Heart right ventricle (tissue), 16 donors: ENCODE measurements at regions not wholly inside any gene's neighbourhood (a gene's known extent, or its start where the extent isn't known, plus 50 kb on each side); places are given as distances from the start of the nearest gene placed in this dataset.
A peak's percentile ranks its signal among the peaks of the same experiment; 100 is the strongest.

Experiments used
- ATAC-seq, 8 donors: fragments of 200-7000 bp; cut with Tn5 transposase; one replicate each; pipeline ENCODE4 v1.9.1; 2020; ENCODE audit warnings: mild to moderate bottlenecking in 8 of 8, moderate library complexity in 8 of 8, moderate number of reproducible peaks in 1 of 8
- DNase-seq, 2 donors: peaks; one replicate each; pipeline ENCODE4 v3.0.0-alpha.2; 2020
- H3K27ac ChIP-seq, 10 donors: fragments of 200-600 bp; sonication (generic) in 2 of 10; one replicate each; pipeline versions ENCODE4 v1.5.0 to v1.8.0; 2020 to 2022; ENCODE audit warnings: mild to moderate bottlenecking in 3 of 10
- H3K27me3 ChIP-seq, 7 donors: fragments of 200-600 bp; one replicate each; pipeline ENCODE4 v1.8.0; 2021 to 2022; ENCODE audit warnings: mild to moderate bottlenecking in 2 of 7
- H3K36me3 ChIP-seq, 9 donors: fragments of 200-600 bp; sonication (generic) in 1 of 9; one replicate each; pipeline versions ENCODE4 v1.5.0 to v1.8.0; 2020 to 2022; ENCODE audit warnings: mild to moderate bottlenecking in 2 of 9
- H3K4me1 ChIP-seq, 9 donors: fragments of 200-600 bp; sonication (generic) in 1 of 9; one replicate each; pipeline versions ENCODE4 v1.5.0 to v1.8.0; 2020 to 2022; ENCODE audit warnings: mild to moderate bottlenecking in 4 of 9
- H3K4me3 ChIP-seq, 10 donors: fragments of 200-600 bp; sonication (generic) in 2 of 10; one replicate each; pipeline versions ENCODE4 v1.5.0 to v1.8.0; 2020 to 2022; ENCODE audit warnings: mild to moderate bottlenecking in 7 of 10, moderate library complexity in 2 of 10
- H3K9me3 ChIP-seq, 11 donors: fragments of 200-600 bp in 10 of 11; sonication (generic) in 2 of 11; one replicate each; pipeline versions ENCODE4 v1.5.0 to v1.8.0; 2013 to 2022; ENCODE audit warnings: mild to moderate bottlenecking in 2 of 11, control low read depth in 1 of 11, moderate library complexity in 1 of 11
- WGBS, 2 donors: extraction: QIAGEN DNeasy Blood & Tissue Kit; methylation state at CpG; one replicate each; pipeline ENCODE4 v1.1.7; 2013; ENCODE audit warnings: inconsistent platforms in 1 of 2; 5-methylcytosine and 5-hydroxymethylcytosine counted together
- intact Hi-C, 10 donors: fragments of 100-400 bp; cut with DNase I; formaldehyde crosslinking; loops; one replicate each; pipeline versions ENCODE4 v1.11.1 to v1.14.2; 2022
- TF ChIP-seq, protein P1 (sequence below), 9 donors: fragments of 200-600 bp; sonication (generic) in 2 of 9; IDR thresholded peaks; one replicate each; pipeline versions ENCODE4 v1.5.0 to v1.8.0; 2021 to 2022; ENCODE audit warnings: antibody characterized with exemption in 9 of 9, mild to moderate bottlenecking in 5 of 9, moderate library complexity in 1 of 9
- donor health status: Arrhythmogenic right ventricular cardiomyopathy.
- donor health status: ischemic (EF 13 %, LVEDD 7.1; RV severe dilation, severe dysfunction).
- donor health status: healthy with polysubstance abuse.
- donor health status: DM: no; HTN: yes; CAD: no.
- donor health status: DM: no; HTN: no; CAD: no.
- donor health status: ischemic (EF 25% LVEDD 6.9; RV normal size, moderate dysfunction).
- donor health status: ischemic (EF 25% LVEDD 5.7; RV mildly dilated, moderate dysfunction).
- donor health status: healthy.
- donor health status: DM: yes; HTN: yes; CAD: no.
- donor health status: Ischemic cardiomyopathy.
- donor health status: ischemic (EF 35%, LVEDD 5.7; RV mildly dilated, moderate dysfunction).
- donor health status: nonischemic (EF 11% LVEDD 7.7; RV severe dilation, severe dysfunction).
- donor health status: DM: yes; HTN: yes; CAD: no.
- donor health status: PGD.
- donor health status: ischemic (EF 29% LVEDD 5.4; RV normal size, mild dysfunction).
- donor health status: nonischemic (EF 23%, LVEDD 6.1; RV moderate dilation, normal function).

DNA sequence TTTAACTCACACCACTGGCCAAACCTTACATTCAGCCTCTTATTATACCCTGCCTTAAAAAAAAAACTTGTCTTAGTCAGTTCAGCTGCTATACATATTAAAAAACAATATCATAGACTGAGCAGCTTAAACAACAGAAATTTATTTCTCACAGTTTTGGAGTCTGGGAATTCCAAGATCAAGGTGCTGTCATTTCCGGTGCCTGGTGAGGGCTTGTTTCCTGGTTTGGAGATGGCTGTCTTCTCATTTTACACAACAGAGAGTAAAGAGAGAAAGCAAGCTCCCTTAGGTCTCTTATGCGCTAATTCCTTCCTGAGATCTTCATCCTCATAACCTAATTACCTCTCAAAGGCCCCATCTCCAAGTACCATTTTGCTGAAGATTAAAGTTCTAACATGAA, 769.2 kb downstream of the DIAPH3 start:
- H3K4me3 ChIP-seq: no peak overlapping the region
- peaks cover 0 to 2% (median 0%) of the 10 kb centered on the region in 11 donors for H3K9me3 ChIP-seq
- no peaks in the 10 kb centered on the region for H3K27me3 ChIP-seq
- ATAC-seq: no peak
- H3K36me3 ChIP-seq: no peaks in the 10 kb centered on the region
- peak overlapping the region in 5 of 10 donors; percentile 2 to 55 (median 5) for H3K27ac ChIP-seq
- TF ChIP-seq, protein P1, sequence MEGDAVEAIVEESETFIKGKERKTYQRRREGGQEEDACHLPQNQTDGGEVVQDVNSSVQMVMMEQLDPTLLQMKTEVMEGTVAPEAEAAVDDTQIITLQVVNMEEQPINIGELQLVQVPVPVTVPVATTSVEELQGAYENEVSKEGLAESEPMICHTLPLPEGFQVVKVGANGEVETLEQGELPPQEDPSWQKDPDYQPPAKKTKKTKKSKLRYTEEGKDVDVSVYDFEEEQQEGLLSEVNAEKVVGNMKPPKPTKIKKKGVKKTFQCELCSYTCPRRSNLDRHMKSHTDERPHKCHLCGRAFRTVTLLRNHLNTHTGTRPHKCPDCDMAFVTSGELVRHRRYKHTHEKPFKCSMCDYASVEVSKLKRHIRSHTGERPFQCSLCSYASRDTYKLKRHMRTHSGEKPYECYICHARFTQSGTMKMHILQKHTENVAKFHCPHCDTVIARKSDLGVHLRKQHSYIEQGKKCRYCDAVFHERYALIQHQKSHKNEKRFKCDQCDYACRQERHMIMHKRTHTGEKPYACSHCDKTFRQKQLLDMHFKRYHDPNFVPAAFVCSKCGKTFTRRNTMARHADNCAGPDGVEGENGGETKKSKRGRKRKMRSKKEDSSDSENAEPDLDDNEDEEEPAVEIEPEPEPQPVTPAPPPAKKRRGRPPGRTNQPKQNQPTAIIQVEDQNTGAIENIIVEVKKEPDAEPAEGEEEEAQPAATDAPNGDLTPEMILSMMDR (IDR thresholded peaks at IDR 0.05): no peak
- intact Hi-C loops: loop anchor here (5.0 to 10.0 kb wide), 12 partner anchors 80 to 940 kb away; no protein-coding TSS in a partner anchor
- peaks cover 0 to 35% (median 18%) of the 10 kb centered on the region in 9 donors for H3K4me1 ChIP-seq
- no peak for DNase-seq
- 70 to 76% methylated on average over 2 of the region's 2 CpGs for WGBS, 2 donors

DNA sequence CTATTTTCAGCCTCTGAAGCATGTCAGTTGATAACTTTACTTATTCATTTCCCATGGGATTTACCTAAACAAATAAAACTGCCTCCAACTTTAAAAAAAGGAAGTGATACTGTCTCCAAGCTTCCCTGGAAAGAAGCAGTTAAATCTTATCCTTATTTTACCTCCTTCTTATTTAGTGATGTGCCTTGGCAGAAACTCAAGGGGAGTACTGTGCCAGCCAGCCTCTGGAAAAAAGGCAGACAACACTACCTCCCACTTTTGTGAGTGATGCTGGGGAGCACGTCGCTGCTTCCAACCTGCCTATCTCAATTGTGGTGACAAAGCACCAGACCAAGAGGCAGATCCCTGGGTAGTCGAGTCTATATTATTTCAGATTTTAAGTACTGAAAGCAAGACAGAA, 765.6 kb downstream of the DIAPH3 start:
- Histone ChIP-seq H3K4me3 (no peak overlapping the region), H3K27ac (peak overlapping the region in 3 of 10 donors; percentile 44 to 62 (median 46)), H3K36me3 (no peaks in the 10 kb centered on the region), H3K4me1 (peaks cover 0 to 21% (median 14%) of the 10 kb centered on the region in 9 donors), H3K9me3 (peaks cover 0 to 3% (median 0%) of the 10 kb centered on the region in 11 donors), H3K27me3 (no peaks in the 10 kb centered on the region)
- ATAC-seq: peak in 6 of 8 donors; percentile 24 to 68 (median 52)
- intact Hi-C loops: loop anchor here in 6 of 10 donors (10.0 kb wide), 6 partner anchors 77 to 937 kb away; no protein-coding TSS in a partner anchor
- TF ChIP-seq, protein P1 (IDR thresholded peaks at IDR 0.05): no peak
- DNase-seq: peak; percentile 13 to 22
- 5 to 9% methylated on average over 3 of the region's 3 CpGs for WGBS, 2 donors

DNA sequence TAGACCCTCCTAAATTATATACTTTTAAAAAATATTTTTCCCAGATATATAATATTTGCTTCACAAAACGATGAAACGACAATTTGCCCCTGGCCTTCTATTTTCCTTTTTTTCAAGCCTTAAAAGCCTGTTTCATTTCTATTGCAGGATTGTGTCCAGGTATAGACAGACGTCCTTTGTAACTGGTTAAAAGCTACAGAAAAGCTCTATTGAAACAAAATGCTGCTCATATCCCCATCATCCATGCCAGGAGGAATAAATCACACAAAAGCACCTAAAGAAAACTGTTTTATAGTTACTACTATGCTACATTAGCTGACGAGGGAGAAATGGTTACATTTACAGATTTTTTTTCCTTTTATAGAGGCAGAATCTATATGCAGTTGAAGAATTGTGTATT, 765.1 kb downstream of the DIAPH3 start:
- intact Hi-C loops: loop anchor here in 6 of 10 donors (10.0 kb wide), 6 partner anchors 76 to 936 kb away; no protein-coding TSS in a partner anchor
- 81 to 84% methylated on average over 4 of the region's 4 CpGs for WGBS, 2 donors

DNA sequence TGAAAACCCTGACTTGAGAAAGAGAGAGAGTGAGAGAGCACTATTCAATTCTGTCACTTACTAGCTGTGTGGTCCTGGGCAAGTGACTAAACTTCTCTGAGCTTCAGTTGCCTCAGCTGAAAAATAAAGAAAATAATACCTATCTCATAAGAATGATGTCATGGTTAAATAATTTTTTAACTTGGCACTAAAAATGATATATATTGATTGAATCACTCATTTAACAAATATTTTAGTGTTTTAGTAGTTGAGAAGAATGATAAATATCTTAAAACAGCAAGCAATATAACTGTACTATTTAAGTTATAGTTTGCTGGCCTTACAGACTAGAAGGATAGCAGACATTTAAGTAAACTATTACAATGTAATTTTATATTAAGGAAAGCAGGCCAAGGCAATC, 764.2 kb downstream of the DIAPH3 start:
- no peak for ATAC-seq
- intact Hi-C loops: loop anchor here in 6 of 10 donors (10.0 kb wide), 6 partner anchors 75 to 935 kb away; no protein-coding TSS in a partner anchor
- TF ChIP-seq, protein P1 (IDR thresholded peaks at IDR 0.05): no peak

More for the DNA sequence above, 765.1 kb downstream of the DIAPH3 start:
- ATAC-seq (no peak), DNase-seq (no peak)
- TF ChIP-seq, protein P1 (IDR thresholded peaks at IDR 0.05): no peak
- peaks cover 0 to 21% (median 14%) of the 10 kb centered on the region in 9 donors for H3K4me1 ChIP-seq
- no peaks in the 10 kb centered on the region for H3K27me3 ChIP-seq
- no peaks in the 10 kb centered on the region for H3K36me3 ChIP-seq
- no peak overlapping the region for H3K4me3 ChIP-seq
- H3K27ac ChIP-seq: peak overlapping the region in 3 of 10 donors; percentile 44 to 62 (median 46)
- H3K9me3 ChIP-seq: peaks cover 0 to 6% (median 0%) of the 10 kb centered on the region in 11 donors

More for the DNA sequence above, 764.2 kb downstream of the DIAPH3 start:
- no peak overlapping the region for H3K4me3 ChIP-seq
- H3K36me3 ChIP-seq: no peaks in the 10 kb centered on the region
- peaks cover 0 to 6% (median 0%) of the 10 kb centered on the region in 11 donors for H3K9me3 ChIP-seq
- H3K27me3 ChIP-seq: no peaks in the 10 kb centered on the region
- H3K4me1 ChIP-seq: peaks cover 0 to 21% (median 14%) of the 10 kb centered on the region in 9 donors
- H3K27ac ChIP-seq: no peak overlapping the region
- DNase-seq: no peak
